Activated naive CD8-positive, alpha-beta T cell treated with anti-CD3 and anti-CD28 coated beads, Interleukin-2, amount 50 U/mL, for 24 hours (primary cell): ENCODE measurements at regions not wholly inside any gene's neighbourhood (a gene's known extent, or its start where the extent isn't known, plus 50 kb on each side); places are given as distances from the start of the nearest gene placed in this dataset.
"Not testable (repeated sequence)": the region's sequence is repeated elsewhere in the genome, so short reads cannot be mapped to it uniquely, and the experiment has no call there.

ENCODE experiments used
- ATAC-seq: fragments of 150-1000 bp; cut with Tn5 transposase; one replicate; pipeline ENCODE4 v1.10.0; 2021
- DNase-seq: peaks from one replicate; pipeline ENCODE4 v3.0.0; 2021
- H3K27ac Mint-ChIP-seq: one replicate; pipeline ENCODE4 v1.8.0; 2021; ENCODE audit warnings: mild to moderate bottlenecking, mixed read lengths
- H3K27me3 Mint-ChIP-seq: one replicate; pipeline ENCODE4 v1.8.0; 2021; ENCODE audit warnings: mixed read lengths
- H3K36me3 Mint-ChIP-seq: one replicate; pipeline ENCODE4 v1.8.0; 2021; ENCODE audit warnings: low read depth, mixed read lengths
- H3K4me1 Mint-ChIP-seq: one replicate; pipeline ENCODE4 v1.8.0; 2021; ENCODE audit warnings: mixed read lengths
- H3K4me3 Mint-ChIP-seq: one replicate; pipeline ENCODE4 v1.8.0; 2021; ENCODE audit warnings: mild to moderate bottlenecking, moderate library complexity, mixed read lengths
- H3K9me3 Mint-ChIP-seq: one replicate; pipeline ENCODE4 v1.8.0; 2021; ENCODE audit warnings: mixed read lengths

DNA sequence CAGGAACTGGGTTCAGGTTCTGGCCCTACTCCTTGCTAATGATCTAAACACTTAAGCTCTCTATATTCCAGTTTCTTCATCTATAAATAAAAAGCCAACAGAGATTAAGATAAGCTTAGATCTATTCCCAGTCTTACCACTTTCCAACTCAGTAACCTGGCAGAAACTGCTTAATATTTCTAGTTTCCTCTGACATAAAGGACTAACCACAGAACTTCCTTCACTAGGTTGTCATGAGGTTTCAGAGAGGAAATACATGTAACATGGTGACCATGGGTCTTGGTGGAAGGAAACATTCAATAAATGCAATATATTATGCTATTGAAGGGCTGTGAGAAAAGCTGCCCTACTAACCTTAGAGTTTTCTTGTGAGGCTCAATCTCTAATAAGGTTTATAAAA is 114.4 kb upstream of the PDE1A start:
- no peak overlapping the region for H3K27ac Mint-ChIP-seq
- H3K4me3 Mint-ChIP-seq, result no peak overlapping the region
- no peaks in the 10 kb centered on the region for H3K4me1 Mint-ChIP-seq
- ATAC-seq (no peak), DNase-seq (no peak)
- H3K36me3 Mint-ChIP-seq, result no peaks in the 10 kb centered on the region
- H3K27me3 Mint-ChIP-seq, result no peaks in the 10 kb centered on the region
- no peaks in the 10 kb centered on the region for H3K9me3 Mint-ChIP-seq

DNA sequence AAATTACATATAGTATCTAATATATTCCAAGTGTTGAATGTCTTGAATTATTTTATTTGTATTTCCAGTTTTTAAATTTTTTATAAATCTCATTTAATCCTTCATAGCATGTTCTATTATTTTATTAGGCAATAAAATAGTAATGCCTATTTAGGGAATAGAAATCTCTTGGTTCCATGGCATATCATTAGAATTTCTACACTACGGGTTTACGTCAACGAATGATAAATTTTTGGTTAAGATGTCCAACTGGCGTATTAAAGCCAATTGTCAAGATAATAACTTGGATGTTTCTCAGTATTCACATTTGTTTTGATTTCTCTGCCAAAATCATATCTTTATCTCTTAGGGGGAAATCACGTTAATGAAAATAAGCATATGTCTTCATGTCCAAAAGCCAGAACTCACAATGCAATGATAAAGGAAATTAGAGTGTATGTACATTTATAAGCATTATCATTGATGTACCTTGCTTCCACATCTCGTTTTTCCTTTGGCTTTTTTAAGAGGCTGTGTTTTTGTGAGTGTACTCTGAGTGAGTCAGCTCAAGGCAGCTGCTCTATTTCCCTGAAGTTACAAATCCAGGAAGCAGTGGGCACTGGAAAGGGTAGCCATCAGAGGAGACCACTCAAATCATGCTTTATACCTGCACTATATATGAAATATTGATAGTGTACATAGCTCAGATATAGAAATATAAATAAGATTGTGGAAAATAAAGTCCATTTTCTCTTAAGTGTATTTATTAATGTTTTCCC is 115.8 kb upstream of the PDE1A start:
- no peaks in the 10 kb centered on the region for H3K9me3 Mint-ChIP-seq
- no peaks in the 10 kb centered on the region for H3K4me1 Mint-ChIP-seq
- no peak overlapping the region for H3K27ac Mint-ChIP-seq
- no peak overlapping the region for H3K4me3 Mint-ChIP-seq
- H3K36me3 Mint-ChIP-seq, result no peaks in the 10 kb centered on the region
- no peak for ATAC-seq
- H3K27me3 Mint-ChIP-seq, result no peaks in the 10 kb centered on the region
- DNase-seq, result no peak

DNA sequence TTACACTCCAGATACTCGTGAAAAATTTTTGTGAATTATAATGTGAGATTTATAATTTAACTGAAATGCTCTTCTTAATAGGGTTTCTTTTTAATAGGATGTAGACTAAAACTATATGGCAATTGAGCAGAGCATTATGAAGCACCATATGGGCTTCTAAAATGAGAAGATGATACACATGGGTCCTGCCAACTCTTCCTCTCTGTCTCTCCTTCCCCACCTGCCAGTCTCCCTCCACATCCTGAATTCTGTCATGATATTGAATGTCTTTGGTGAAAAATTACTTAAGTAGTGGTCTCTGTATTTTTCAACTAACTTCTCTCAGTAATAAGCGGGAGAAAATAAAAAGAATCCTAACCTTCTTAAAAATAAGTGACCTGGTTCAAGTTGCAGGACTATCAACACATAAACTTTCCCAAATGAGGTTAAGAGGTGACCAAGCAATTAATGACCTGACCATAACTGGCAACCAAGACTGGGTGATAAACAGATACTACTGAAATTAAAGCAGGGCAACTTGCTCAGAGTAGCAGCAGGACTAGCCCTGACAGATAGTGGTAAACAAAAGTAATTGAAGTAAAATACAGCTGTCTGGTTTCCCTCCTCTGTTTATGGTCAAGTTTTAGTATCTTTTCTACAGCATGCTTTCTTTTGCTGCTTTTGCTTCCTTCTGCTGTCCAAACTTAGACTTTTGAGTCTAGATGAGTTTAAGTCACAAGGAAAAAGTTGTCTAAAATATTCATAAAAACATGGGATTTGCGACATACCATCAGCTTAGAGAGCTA is 117.1 kb upstream of the PDE1A start:
- Mint-ChIP-seq H3K27me3 (no peaks in the 10 kb centered on the region), H3K4me1 (no peaks in the 10 kb centered on the region), H3K4me3 (no peak overlapping the region), H3K27ac (no peak overlapping the region), H3K9me3 (no peaks in the 10 kb centered on the region), H3K36me3 (no peaks in the 10 kb centered on the region)
- DNase-seq (no peak), ATAC-seq (no peak)

DNA sequence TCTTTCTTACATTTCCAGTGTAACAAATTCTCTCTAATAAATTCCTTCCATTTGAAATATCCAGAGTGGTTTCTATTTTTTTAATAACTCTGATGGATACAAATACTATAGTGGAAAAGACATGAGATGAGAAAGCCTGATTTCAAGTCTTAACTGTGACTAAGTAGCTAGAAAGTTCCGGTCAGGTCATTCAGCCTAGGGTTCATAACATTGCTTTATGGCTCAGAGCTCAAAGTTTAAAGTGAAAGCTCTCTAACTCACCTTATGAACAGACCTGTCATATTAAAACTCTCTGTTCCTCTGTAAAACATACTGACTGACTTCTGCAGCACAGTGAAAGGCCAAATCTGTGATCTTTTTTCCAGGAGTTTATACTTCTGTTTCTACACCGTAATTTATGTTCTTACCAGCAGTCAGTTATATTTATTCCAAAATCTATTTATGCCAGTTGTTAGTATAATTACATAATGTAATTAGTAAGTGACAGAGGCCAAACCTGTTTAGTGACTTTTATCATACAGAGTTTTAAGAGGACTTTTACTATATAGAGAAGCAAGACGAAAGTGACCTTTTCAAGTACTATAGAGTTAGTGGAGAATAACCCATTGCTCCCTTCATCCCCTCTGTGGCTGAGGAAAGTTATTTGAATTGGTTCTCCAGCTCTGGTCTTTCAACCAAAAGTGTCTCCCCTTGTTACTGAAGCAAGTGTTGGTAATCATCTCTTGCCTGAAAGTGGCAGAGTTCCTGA is 118.8 kb upstream of the PDE1A start:
- no peak overlapping the region for H3K4me3 Mint-ChIP-seq
- DNase-seq (no peak), ATAC-seq (no peak)
- H3K4me1 Mint-ChIP-seq, result no peaks in the 10 kb centered on the region
- H3K27me3 Mint-ChIP-seq, result no peaks in the 10 kb centered on the region
- no peaks in the 10 kb centered on the region for H3K36me3 Mint-ChIP-seq
- H3K27ac Mint-ChIP-seq, result no peak overlapping the region
- H3K9me3 Mint-ChIP-seq, result no peaks in the 10 kb centered on the region

DNA sequence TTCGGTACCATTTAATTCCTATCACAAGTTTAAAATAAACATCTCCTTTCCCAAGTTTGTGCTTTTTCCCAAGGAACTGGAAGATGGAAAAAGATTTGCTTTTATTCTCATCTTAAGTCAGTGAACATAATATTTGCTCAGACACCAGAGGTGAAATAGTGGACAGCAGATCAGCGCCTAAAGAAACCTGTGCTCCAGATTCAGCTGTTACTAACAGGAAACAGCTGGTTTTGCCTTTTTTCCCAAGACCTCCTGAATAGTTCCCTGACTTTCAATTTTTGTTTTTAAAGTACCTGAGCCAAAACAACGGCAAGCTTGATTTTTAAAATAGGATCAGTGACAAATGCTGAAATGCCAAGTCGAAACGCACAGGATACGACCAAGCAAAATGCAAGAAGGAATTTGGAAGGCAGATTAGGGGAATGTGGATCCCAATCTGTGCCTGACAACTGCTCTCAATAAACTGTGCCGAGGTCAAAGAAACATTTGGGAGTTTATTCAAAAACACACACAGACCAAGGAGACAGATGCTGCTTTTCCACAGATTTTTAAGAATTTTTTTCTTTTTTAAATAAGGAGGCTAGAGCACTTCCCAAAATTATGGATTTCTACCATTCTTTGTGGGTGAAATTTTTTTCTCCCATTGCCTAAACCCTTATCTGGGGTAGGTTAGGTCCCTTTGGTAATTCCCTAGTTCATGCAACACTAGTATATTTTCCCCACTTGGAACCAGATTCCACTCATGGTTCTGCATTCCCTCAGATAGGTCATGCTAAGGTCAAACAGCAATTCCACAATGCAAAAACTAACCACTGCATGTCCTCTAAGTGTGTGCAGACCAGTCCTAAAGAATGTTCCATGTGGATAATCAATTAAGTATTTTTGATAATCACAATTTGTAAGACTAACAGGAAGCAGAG is 121.5 kb upstream of the PDE1A start:
- Mint-ChIP-seq H3K27ac (no peak overlapping the region), H3K36me3 (no peaks in the 10 kb centered on the region), H3K9me3 (no peaks in the 10 kb centered on the region), H3K27me3 (no peaks in the 10 kb centered on the region), H3K4me1 (no peaks in the 10 kb centered on the region), H3K4me3 (no peak overlapping the region)
- ATAC-seq, result no peak
- DNase-seq, result no peak

DNA sequence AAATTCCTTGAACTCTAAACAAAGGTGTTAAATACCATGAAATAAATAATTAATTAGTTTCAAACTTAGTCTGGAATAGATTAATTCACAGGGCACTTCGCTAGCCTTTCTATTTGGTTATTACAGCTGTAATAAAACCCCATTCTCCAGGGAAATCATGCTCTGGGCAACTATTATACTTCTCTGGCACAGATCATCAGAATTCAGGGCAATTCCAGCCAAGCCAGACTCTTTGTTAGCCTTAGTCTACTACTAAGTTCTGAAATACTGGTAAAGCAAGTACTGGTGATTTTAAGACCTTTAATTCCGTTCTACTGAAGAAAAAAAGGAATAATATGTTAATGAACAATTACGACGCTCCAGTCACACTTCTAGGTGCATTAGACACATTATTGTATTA is 123.4 kb upstream of the PDE1A start:
- no peak for ATAC-seq
- H3K27me3 Mint-ChIP-seq, result no peaks in the 10 kb centered on the region
- no peaks in the 10 kb centered on the region for H3K36me3 Mint-ChIP-seq

DNA sequence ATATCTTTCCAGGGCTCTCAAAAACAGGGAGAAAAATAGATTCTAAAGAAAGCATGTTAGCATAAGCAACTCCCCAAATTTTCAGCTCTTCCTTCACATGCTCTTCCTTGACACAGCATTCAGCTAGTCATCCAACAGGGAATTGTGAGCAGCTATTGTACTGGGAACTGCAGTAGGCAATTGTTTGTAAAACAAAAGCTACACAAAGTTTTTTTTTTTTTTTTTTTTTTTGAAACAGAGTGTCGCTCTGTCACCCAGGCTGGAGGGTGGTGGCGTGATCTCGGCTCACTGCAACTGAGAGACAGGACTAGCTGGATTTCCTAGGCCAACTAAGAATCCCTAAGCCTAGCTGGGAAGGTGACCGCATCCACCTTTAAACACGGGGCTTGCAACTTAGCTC is 125.4 kb upstream of the PDE1A start:
- H3K27ac Mint-ChIP-seq, H3K4me3 Mint-ChIP-seq, H3K27me3 Mint-ChIP-seq, H3K9me3 Mint-ChIP-seq, H3K36me3 Mint-ChIP-seq, ATAC-seq, H3K4me1 Mint-ChIP-seq, DNase-seq: not testable (repeated sequence)

More for the DNA sequence above, 123.4 kb upstream of the PDE1A start:
- no peak overlapping the region for H3K27ac Mint-ChIP-seq
- no peak for DNase-seq
- H3K4me3 Mint-ChIP-seq, result no peak overlapping the region
- no peaks in the 10 kb centered on the region for H3K4me1 Mint-ChIP-seq
- H3K9me3 Mint-ChIP-seq, result no peaks in the 10 kb centered on the region

DNA sequence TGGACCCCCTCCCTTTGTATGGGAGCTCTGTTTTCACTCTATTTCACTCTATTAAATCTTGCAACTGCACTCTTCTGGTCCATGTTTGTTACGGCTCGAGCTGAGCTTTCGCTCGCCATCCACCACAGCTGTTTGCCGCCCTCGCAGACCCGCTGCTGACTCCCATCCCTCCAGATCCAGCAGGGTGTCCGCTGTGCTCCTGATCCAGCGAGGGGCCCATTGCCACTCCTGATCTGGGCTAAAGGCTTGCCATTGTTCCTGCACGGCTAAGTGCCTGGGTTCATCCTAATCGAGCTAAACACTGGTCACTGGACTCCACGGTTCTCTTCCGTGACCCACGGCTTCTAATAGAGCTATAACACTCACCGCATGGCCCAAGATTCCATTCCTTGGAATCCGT is 125.9 kb upstream of the PDE1A start:
- H3K4me3 Mint-ChIP-seq, H3K27ac Mint-ChIP-seq, H3K27me3 Mint-ChIP-seq, H3K9me3 Mint-ChIP-seq, DNase-seq, H3K36me3 Mint-ChIP-seq, ATAC-seq, H3K4me1 Mint-ChIP-seq: not testable (repeated sequence)

DNA sequence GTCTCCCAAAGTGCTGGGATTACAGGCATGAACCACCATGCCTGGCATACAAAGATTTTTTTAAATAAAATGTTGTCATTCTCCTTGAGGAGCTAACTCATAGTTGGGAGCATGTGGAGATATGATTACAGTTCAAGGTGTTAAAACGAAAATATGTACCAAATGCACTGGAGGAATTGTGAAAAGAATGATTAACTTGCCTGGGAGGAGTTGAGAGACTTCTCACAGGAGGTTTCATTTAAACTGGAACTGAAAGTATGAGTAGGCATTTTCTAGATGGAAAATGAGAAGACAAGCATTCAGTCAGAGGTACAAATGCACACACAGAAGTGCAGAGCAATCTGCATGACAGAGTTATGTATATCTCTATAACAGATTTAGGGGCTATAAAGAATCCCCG is 126.6 kb upstream of the PDE1A start:
- no peak for ATAC-seq
- Mint-ChIP-seq H3K27me3 (peaks cover 2% of the 10 kb centered on the region), H3K9me3 (no peaks in the 10 kb centered on the region), H3K4me3 (no peak overlapping the region), H3K36me3 (no peaks in the 10 kb centered on the region), H3K27ac (no peak overlapping the region), H3K4me1 (no peaks in the 10 kb centered on the region)
- no peak for DNase-seq

DNA sequence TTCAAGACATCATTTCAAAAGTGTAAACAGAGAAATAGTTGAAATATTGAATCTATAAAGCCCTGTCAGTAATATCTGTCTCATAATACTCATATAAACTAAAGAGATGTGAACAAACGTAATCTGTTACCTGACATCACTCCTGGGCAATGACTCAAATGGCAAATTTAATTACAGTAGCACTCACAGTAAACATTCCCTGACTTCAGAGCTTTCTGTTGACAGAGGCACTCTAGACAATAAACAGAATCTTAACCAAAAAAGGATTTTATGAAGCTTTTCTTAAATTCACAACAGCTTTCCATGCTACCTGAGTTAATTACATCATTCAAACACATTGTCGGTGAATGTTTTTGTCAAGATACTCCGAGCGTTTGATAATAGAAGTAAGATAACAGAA is 128.1 kb upstream of the PDE1A start:
- H3K27me3 Mint-ChIP-seq, result peaks cover 2% of the 10 kb centered on the region
- DNase-seq, result no peak
- no peak overlapping the region for H3K27ac Mint-ChIP-seq
- no peak overlapping the region for H3K4me3 Mint-ChIP-seq
- no peaks in the 10 kb centered on the region for H3K4me1 Mint-ChIP-seq
- no peaks in the 10 kb centered on the region for H3K36me3 Mint-ChIP-seq
- ATAC-seq, result no peak
- no peaks in the 10 kb centered on the region for H3K9me3 Mint-ChIP-seq

DNA sequence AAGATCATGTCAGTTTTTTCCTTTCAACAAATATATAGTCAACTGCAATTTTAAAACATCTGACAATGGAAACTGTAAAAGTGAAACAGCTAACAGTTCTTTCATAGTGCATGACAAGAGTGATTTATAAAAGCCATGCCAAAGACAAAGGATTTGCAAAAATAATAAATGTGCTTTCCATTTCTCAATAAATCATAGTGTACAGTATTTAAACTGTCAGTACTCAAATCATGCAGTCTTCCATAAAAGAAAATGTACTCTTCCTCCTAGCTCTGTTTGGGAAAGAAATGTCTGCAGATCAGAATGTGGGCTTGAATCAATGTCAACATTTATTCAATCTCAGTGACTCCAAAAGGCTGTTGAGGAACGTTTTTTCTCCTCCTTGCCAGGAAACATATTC is 131.7 kb upstream of the PDE1A start:
- Mint-ChIP-seq H3K4me3 (no peak overlapping the region), H3K9me3 (peaks cover 5% of the 10 kb centered on the region), H3K27ac (no peak overlapping the region), H3K4me1 (no peaks in the 10 kb centered on the region), H3K27me3 (peaks cover 2% of the 10 kb centered on the region), H3K36me3 (no peaks in the 10 kb centered on the region)
- ATAC-seq (no peak), DNase-seq (no peak)

DNA sequence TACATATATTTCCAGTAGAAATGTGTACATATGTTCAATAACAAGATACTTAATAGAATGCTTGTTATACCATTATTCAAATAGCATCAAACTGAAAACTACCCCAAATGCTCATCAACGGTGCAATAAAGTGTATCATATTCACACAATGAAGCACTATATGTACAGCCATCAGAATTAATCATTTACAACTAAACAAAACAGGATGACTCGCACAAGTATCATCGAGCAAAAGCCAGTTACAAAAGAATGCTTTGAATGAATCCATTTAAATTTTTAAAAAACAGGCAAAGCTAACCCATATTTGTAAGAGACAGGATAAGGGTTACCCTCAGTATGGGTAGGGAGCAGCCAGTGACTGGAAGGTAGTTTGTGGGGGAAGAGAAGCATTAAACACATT is 132.8 kb upstream of the PDE1A start:
- no peak for ATAC-seq
- H3K27ac Mint-ChIP-seq, result no peak overlapping the region

DNA sequence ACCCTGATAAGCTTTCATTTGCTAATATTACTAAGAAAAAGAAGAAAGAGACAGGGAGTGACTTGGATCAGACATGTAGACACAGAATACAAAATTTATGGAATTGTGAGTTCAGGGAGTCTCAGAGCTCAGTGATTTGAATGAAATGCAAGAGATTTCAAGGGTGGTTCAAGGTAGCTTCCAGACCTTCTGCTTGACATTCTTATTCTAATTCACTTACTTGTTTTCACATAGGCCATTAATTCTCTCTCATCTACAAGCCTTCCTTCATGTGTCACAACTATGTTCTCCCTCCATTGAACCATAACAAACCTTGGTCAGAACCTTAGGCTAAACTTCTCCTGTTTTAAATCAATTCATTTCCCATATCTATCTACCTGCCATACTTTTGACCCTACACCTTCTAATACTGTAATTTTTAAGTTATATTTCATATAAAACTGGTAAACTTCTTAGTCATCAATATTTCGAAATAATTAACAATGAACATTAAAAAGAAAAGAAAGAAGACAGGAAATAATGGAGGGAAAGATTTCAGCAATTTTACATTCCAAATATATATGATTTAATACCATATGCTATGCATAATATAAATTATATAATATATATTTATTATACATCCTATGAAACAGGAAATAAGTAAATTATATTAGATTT is 139.2 kb upstream of the PDE1A start:
- no peak for ATAC-seq
- H3K36me3 Mint-ChIP-seq, result no peaks in the 10 kb centered on the region
- no peaks in the 10 kb centered on the region for H3K27me3 Mint-ChIP-seq
- H3K4me1 Mint-ChIP-seq, result no peaks in the 10 kb centered on the region
- H3K4me3 Mint-ChIP-seq, result no peak overlapping the region
- no peak for DNase-seq
- peaks cover 11% of the 10 kb centered on the region for H3K9me3 Mint-ChIP-seq
- no peak overlapping the region for H3K27ac Mint-ChIP-seq

More for the DNA sequence above, 132.8 kb upstream of the PDE1A start:
- Mint-ChIP-seq H3K9me3 (peaks cover 9% of the 10 kb centered on the region), H3K4me3 (no peak overlapping the region), H3K36me3 (no peaks in the 10 kb centered on the region), H3K27me3 (peaks cover 2% of the 10 kb centered on the region), H3K4me1 (no peaks in the 10 kb centered on the region)
- DNase-seq, result no peak

DNA sequence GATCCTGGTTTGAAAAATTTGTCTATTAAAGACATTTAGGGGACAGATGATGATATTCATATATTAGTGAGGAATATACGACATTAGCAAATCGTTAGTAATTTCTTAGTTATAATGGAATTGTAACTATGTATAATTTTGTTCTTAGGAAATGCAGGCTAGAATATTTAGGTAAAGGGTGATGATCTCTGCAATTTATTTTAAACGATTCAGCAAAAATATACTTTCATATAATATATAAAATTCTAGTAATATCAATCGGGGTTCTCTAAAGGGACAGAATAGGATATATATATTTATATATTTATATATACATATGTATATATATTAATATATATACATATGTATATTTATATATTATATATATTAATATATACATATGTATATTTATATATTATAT is 142.5 kb upstream of the DNAJC10 start:
- Mint-ChIP-seq H3K27ac (no peak overlapping the region), H3K9me3 (no peaks in the 10 kb centered on the region), H3K4me1 (no peaks in the 10 kb centered on the region), H3K36me3 (no peaks in the 10 kb centered on the region), H3K4me3 (no peak overlapping the region), H3K27me3 (no peaks in the 10 kb centered on the region)
- ATAC-seq (no peak), DNase-seq (no peak)
